ENCODE measurements at regions not wholly inside any gene's neighbourhood (a gene's known extent, or its start where the extent isn't known, plus 50 kb on each side); places are given as distances from the start of the nearest gene placed in this dataset.

DNA sequence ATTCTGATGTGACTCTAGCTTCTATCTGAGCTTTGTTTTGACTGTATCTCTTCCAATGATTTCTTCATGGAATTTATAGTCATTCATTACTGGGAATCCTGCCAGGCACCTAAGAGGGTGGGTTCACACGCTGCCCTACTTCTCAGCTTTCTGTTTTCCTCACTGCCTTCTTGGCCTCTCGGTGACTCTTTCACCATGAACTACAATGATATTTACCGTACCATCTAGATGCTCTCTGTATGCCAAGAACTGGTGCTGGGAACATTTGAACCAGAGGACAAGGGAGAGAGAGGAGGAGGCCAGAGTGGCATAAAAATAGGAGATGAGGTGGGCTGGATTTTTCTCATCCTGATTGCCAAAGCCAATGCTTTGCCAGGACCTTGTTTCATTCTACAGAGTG, 280.0 kb upstream of the P2RY1 start:
- dilution Hi-C loops (cut with MboI; ENCODE audit: extremely low pct_ligation_motif_present, low sequenced_read_pairs) = no loop called here
- FAIRE-seq (no peak), DNase-seq (ENCODE audit: low read depth, low spot score) (no peak)
- Histone ChIP-seq H3K4me2 (ENCODE audit: control insufficient read depth, extremely low read depth, insufficient read depth, low read depth, low read length) (no peak overlapping the region), H3K27me3 (ENCODE audit: control insufficient read depth, extremely low read depth, insufficient read depth, low read length) (no peaks in the 10 kb centered on the region), H3K4me1 (ENCODE audit: control insufficient read depth, extremely low read depth, insufficient read depth, low read length) (no peaks in the 10 kb centered on the region), H2AFZ (ENCODE audit: control insufficient read depth, low read length) (no peak overlapping the region), H3K36me3 (ENCODE audit: control insufficient read depth in 2 of 2, extremely low read depth in 1 of 2, insufficient read depth in 2 of 2, low read length in 2 of 2) (no peaks in the 10 kb centered on the region), H3K9me1 (ENCODE audit: control insufficient read depth, extremely low read depth, insufficient read depth, low read length) (no peaks in the 10 kb centered on the region), H3K27ac (ENCODE audit: control insufficient read depth, insufficient read depth, low read length) (no peak overlapping the region), H3K9ac (ENCODE audit: control insufficient read depth, extremely low read depth, insufficient read depth, low read length) (no peak overlapping the region), H3K4me3 (ENCODE audit: control insufficient read depth in 2 of 3, extremely low read depth in 1 of 3, insufficient read depth in 2 of 3, low read depth in 1 of 3, low read length in 3 of 3) (no peak overlapping the region), H3K79me2 (ENCODE audit: control insufficient read depth, insufficient read depth, low read length) (no peaks in the 10 kb centered on the region), H4K20me1 (ENCODE audit: control insufficient read depth, extremely low read depth, insufficient read depth, low read length) (no peaks in the 10 kb centered on the region), H3K9me3 (ENCODE audit: control insufficient read depth, low read depth, low read length) (no peaks in the 10 kb centered on the region)
- no peak for TF ChIP-seq EZH2 (IDR thresholded peaks at IDR 0.05; ENCODE audit: low read length)
- TF ChIP-seq, protein P1, sequence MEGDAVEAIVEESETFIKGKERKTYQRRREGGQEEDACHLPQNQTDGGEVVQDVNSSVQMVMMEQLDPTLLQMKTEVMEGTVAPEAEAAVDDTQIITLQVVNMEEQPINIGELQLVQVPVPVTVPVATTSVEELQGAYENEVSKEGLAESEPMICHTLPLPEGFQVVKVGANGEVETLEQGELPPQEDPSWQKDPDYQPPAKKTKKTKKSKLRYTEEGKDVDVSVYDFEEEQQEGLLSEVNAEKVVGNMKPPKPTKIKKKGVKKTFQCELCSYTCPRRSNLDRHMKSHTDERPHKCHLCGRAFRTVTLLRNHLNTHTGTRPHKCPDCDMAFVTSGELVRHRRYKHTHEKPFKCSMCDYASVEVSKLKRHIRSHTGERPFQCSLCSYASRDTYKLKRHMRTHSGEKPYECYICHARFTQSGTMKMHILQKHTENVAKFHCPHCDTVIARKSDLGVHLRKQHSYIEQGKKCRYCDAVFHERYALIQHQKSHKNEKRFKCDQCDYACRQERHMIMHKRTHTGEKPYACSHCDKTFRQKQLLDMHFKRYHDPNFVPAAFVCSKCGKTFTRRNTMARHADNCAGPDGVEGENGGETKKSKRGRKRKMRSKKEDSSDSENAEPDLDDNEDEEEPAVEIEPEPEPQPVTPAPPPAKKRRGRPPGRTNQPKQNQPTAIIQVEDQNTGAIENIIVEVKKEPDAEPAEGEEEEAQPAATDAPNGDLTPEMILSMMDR (optimal IDR thresholded peaks at IDR 0.05 in 1 of 3, IDR thresholded peaks at IDR 0.05 in 1 of 3, conservative IDR thresholded peaks at IDR 0.05 in 1 of 3; ENCODE audit: extremely low read depth in 1 of 3, insufficient read depth in 2 of 3, low read length in 3 of 3) = no peak

DNA sequence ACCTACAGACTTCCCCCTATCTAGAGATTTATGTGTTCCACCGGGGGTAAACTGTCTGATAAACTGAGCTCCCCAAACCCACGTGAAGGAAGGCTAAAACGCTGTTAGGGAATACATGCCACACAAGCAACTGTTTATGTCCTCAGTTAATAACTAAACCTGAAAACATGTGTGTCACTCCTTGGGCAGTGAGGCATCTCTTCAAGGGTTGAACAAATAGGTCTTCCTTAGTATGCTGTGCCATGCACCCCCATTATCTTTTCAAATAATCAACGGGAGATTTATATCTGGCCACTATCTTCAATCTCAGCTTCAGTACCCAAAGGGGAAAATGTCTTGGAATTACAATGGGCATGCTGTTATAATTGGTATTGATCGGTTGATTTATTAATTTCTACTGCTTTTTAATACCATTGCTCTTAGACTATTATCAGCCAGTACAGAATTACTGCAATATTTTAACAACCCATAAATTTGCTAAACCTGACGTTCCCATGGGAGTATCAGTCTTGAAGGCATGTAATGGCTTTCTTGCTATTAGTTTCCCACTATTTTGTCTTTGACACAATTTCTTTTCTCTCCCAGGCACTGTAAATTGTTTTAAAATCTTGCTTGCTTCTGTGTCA, 279.2 kb upstream of the P2RY1 start:
- Histone ChIP-seq H3K4me1 (ENCODE audit: control insufficient read depth, extremely low read depth, insufficient read depth, low read length) (no peaks in the 10 kb centered on the region), H3K9ac (ENCODE audit: control insufficient read depth, extremely low read depth, insufficient read depth, low read length) (no peak overlapping the region), H2AFZ (ENCODE audit: control insufficient read depth, low read length) (no peak overlapping the region), H4K20me1 (ENCODE audit: control insufficient read depth, extremely low read depth, insufficient read depth, low read length) (no peaks in the 10 kb centered on the region), H3K79me2 (ENCODE audit: control insufficient read depth, insufficient read depth, low read length) (no peaks in the 10 kb centered on the region), H3K27ac (ENCODE audit: control insufficient read depth, insufficient read depth, low read length) (no peak overlapping the region), H3K9me1 (ENCODE audit: control insufficient read depth, extremely low read depth, insufficient read depth, low read length) (no peaks in the 10 kb centered on the region), H3K4me2 (ENCODE audit: control insufficient read depth, extremely low read depth, insufficient read depth, low read depth, low read length) (no peak overlapping the region), H3K4me3 (ENCODE audit: control insufficient read depth in 2 of 3, extremely low read depth in 1 of 3, insufficient read depth in 2 of 3, low read depth in 1 of 3, low read length in 3 of 3) (no peak overlapping the region), H3K27me3 (ENCODE audit: control insufficient read depth, extremely low read depth, insufficient read depth, low read length) (no peaks in the 10 kb centered on the region), H3K9me3 (ENCODE audit: control insufficient read depth, low read depth, low read length) (no peaks in the 10 kb centered on the region), H3K36me3 (ENCODE audit: control insufficient read depth in 2 of 2, extremely low read depth in 1 of 2, insufficient read depth in 2 of 2, low read length in 2 of 2) (no peaks in the 10 kb centered on the region)
- no peak for TF ChIP-seq EZH2 (IDR thresholded peaks at IDR 0.05; ENCODE audit: low read length)
- TF ChIP-seq, protein P1 (optimal IDR thresholded peaks at IDR 0.05 in 1 of 3, IDR thresholded peaks at IDR 0.05 in 1 of 3, conservative IDR thresholded peaks at IDR 0.05 in 1 of 3; ENCODE audit: extremely low read depth in 1 of 3, insufficient read depth in 2 of 3, low read length in 3 of 3) = no peak
- FAIRE-seq (no peak), DNase-seq (ENCODE audit: low read depth, low spot score) (no peak)
- dilution Hi-C loops (cut with MboI; ENCODE audit: extremely low pct_ligation_motif_present, low sequenced_read_pairs) = no loop called here

Data from keratinocyte (primary cell).